ENCODE measurements at regions not wholly inside any gene's neighbourhood (a gene's known extent, or its start where the extent isn't known, plus 50 kb on each side); places are given as distances from the start of the nearest gene placed in this dataset.

GRCh38 chr9:2924380-2924768, 80.5 kb upstream of the PUM3 start:
- ATAC-seq (ENCODE audit: low read depth), result no peak
- Mint-ChIP-seq H3K4me1 (no peaks in the 10 kb centered on the region), H3K27me3 (peaks cover 3% of the 10 kb centered on the region), H3K9me3 (peaks cover 7% of the 10 kb centered on the region), H3K36me3 (ENCODE audit: low read depth) (no peaks in the 10 kb centered on the region), H3K4me3 (no peak overlapping the region), H3K27ac (no peak overlapping the region)
- ChIA-PET POLR2A (no interaction called here), CTCF (no interaction called here)
- no peak for DNase-seq
- TF ChIP-seq, protein P1, sequence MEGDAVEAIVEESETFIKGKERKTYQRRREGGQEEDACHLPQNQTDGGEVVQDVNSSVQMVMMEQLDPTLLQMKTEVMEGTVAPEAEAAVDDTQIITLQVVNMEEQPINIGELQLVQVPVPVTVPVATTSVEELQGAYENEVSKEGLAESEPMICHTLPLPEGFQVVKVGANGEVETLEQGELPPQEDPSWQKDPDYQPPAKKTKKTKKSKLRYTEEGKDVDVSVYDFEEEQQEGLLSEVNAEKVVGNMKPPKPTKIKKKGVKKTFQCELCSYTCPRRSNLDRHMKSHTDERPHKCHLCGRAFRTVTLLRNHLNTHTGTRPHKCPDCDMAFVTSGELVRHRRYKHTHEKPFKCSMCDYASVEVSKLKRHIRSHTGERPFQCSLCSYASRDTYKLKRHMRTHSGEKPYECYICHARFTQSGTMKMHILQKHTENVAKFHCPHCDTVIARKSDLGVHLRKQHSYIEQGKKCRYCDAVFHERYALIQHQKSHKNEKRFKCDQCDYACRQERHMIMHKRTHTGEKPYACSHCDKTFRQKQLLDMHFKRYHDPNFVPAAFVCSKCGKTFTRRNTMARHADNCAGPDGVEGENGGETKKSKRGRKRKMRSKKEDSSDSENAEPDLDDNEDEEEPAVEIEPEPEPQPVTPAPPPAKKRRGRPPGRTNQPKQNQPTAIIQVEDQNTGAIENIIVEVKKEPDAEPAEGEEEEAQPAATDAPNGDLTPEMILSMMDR (IDR thresholded peaks at IDR 0.05), result no peak
- intact Hi-C loops (cut with micrococcal nuclease), result no loop called here

- ChIA-PET CTCF (no interaction called here), POLR2A (no interaction called here)
- H3K4me3 Mint-ChIP-seq, result no peak overlapping the region
- H3K27ac Mint-ChIP-seq, result no peak overlapping the region
- H3K27me3 Mint-ChIP-seq, result peaks cover 3% of the 10 kb centered on the region
- H3K9me3 Mint-ChIP-seq, result peaks cover 7% of the 10 kb centered on the region
- H3K36me3 Mint-ChIP-seq (ENCODE audit: low read depth), result no peaks in the 10 kb centered on the region
- intact Hi-C loops (cut with micrococcal nuclease), result no loop called here
- TF ChIP-seq, protein P1 (IDR thresholded peaks at IDR 0.05), result no peak
- no peak for ATAC-seq (ENCODE audit: low read depth)
- DNase-seq, result no peak
- no peaks in the 10 kb centered on the region for H3K4me1 Mint-ChIP-seq
Measured at GRCh38 chr9:2923766-2924379, 80.0 kb upstream of the PUM3 start.

GRCh38 chr9:2919347-2919746, 75.5 kb upstream of the PUM3 start:
- Mint-ChIP-seq H3K9me3 (no peaks in the 10 kb centered on the region), H3K27me3 (peaks cover 3% of the 10 kb centered on the region), H3K4me3 (no peak overlapping the region), H3K27ac (no peak overlapping the region), H3K4me1 (no peaks in the 10 kb centered on the region), H3K36me3 (ENCODE audit: low read depth) (no peaks in the 10 kb centered on the region)
- ATAC-seq (ENCODE audit: low read depth), result no peak
- ChIA-PET POLR2A (no interaction called here), CTCF (no interaction called here)
- intact Hi-C loops (cut with micrococcal nuclease), result no loop called here
- TF ChIP-seq, protein P1 (IDR thresholded peaks at IDR 0.05), result no peak
- no peak for DNase-seq

DNA sequence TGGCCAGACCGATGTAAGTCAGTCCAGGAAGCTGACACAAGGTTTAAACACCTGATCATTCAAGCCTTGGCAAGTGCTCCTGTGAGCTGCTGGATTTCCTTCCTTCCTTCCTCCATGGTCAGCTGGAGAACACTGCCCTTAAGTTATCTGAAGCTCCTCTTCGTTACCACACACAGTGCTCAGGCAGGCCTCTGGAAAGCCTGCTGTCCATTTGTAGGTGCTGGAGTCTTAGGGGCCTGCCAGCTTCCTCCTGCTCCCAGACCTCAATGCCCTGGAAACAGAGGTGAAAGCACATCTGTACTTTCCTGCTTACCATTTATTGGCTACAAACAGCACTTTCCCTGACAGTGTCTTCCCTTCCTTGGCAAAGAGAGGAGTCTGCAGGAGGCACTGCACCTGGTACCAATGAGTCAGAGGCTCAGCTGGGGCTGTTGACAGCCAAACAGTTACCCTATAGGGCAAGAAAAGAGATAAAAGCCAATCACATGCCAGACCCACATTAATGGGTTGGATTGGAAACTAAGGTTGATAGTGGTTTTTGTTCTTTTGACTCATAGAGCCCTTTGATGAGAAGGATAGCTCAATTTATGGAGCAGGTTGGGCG, 72.6 kb upstream of the PUM3 start:
- ChIA-PET POLR2A (no interaction called here), CTCF (interaction anchor here (1.6 kb wide), 1 partner anchor 8 kb away, joined by 3 read pairs; no protein-coding TSS in a partner anchor)
- Mint-ChIP-seq H3K4me1 (no peaks in the 10 kb centered on the region), H3K36me3 (ENCODE audit: low read depth) (no peaks in the 10 kb centered on the region), H3K27ac (no peak overlapping the region), H3K27me3 (peaks cover 3% of the 10 kb centered on the region), H3K4me3 (no peak overlapping the region), H3K9me3 (no peaks in the 10 kb centered on the region)
- ATAC-seq (ENCODE audit: low read depth), result no peak
- no peak for DNase-seq
- intact Hi-C loops (cut with micrococcal nuclease), result no loop called here
- TF ChIP-seq, protein P1 (IDR thresholded peaks at IDR 0.05), result no peak

GRCh38 chr9:2913026-2913425, 69.1 kb upstream of the PUM3 start:
- Mint-ChIP-seq H3K4me3 (no peak overlapping the region), H3K36me3 (ENCODE audit: low read depth) (no peaks in the 10 kb centered on the region), H3K9me3 (no peaks in the 10 kb centered on the region), H3K27me3 (no peaks in the 10 kb centered on the region), H3K27ac (no peak overlapping the region), H3K4me1 (no peaks in the 10 kb centered on the region)
- CTCF ChIA-PET, result no interaction called here
- POLR2A ChIA-PET, result no interaction called here
- intact Hi-C loops (cut with micrococcal nuclease), result no loop called here
- no peak for DNase-seq
- TF ChIP-seq, protein P1 (IDR thresholded peaks at IDR 0.05), result no peak
- no peak for ATAC-seq (ENCODE audit: low read depth)
